Esophagus squamous epithelium (tissue), 4 donors: ENCODE measurements at regions not wholly inside any gene's neighbourhood (a gene's known extent, or its start where the extent isn't known, plus 50 kb on each side); places are given as distances from the start of the nearest gene placed in this dataset.

Source experiments
- POLR2A ChIP-seq, 4 donors: fragments of 450-650 bp; IDR thresholded peaks; one replicate each; pipeline ENCODE4 v1.6.1; 2017; ENCODE audit warnings: antibody characterized with exemption in 4 of 4, mild to moderate bottlenecking in 4 of 4, moderate library complexity in 3 of 4
- TF ChIP-seq, protein P1 (sequence below), 6 experiments: fragments of 450-650 bp in 4 of 6; fragments of 200-600 bp in 2 of 6; sonication (generic) in 2 of 6; IDR thresholded peaks; one replicate each; pipeline ENCODE4 v1.5.1; 2016 to 2019; ENCODE audit warnings: antibody characterized with exemption in 6 of 6, mild to moderate bottlenecking in 4 of 6, moderate library complexity in 4 of 6

DNA sequence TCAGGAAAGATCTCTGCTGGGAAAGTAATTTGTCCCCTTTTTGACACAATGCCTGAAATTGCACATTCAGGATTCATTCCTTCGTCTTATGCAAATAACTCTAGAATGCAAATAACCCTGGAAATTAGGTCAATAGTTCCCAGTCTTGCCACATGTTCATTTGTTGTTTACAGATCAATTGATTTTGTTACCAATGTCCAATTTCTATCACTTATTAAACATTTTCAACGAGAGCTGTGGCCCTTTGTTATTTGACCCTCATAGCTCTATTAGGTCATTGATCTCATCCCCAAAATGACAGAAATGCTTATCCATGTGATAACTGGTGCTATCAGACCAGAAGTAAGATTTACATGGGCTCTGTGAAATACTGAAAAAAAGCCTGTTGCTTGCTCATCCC lies 275.3 kb upstream of the REG3G start:
- TF ChIP-seq, protein P1, sequence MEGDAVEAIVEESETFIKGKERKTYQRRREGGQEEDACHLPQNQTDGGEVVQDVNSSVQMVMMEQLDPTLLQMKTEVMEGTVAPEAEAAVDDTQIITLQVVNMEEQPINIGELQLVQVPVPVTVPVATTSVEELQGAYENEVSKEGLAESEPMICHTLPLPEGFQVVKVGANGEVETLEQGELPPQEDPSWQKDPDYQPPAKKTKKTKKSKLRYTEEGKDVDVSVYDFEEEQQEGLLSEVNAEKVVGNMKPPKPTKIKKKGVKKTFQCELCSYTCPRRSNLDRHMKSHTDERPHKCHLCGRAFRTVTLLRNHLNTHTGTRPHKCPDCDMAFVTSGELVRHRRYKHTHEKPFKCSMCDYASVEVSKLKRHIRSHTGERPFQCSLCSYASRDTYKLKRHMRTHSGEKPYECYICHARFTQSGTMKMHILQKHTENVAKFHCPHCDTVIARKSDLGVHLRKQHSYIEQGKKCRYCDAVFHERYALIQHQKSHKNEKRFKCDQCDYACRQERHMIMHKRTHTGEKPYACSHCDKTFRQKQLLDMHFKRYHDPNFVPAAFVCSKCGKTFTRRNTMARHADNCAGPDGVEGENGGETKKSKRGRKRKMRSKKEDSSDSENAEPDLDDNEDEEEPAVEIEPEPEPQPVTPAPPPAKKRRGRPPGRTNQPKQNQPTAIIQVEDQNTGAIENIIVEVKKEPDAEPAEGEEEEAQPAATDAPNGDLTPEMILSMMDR (IDR thresholded peaks at IDR 0.05): no peak
- no peak for TF ChIP-seq POLR2A (IDR thresholded peaks at IDR 0.05)
